ENCODE measurements at regions not wholly inside any gene's neighbourhood (a gene's known extent, or its start where the extent isn't known, plus 50 kb on each side); places are given as distances from the start of the nearest gene placed in this dataset.

GRCh38 chr20:7818477-7818876, 121.8 kb downstream of the HAO1 start:
- DNase-seq: no peak

GRCh38 chr20:7820897-7821296, 119.4 kb downstream of the HAO1 start:
- no peak for DNase-seq

DNA sequence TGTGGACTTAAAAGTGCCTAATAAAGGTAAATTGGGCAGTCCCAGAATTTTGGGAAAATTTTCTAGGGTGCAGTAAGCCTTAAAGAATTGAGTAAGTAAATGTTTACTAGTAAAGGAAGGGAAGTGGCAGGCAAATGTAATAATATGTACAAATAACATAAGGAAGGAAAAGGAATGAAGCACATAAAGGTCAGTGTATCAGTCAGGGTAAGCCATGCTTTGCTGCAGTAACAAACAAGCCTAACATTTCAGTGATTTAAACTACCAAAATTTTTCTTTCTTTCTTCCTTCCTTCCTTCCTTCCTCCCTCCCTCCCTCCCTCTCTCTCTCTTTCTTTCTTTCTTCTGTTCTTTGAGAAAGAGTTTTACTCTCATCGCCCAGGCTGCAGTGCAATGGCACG, 117.5 kb downstream of the HAO1 start:
- DNase-seq: no peak

GRCh38 chr20:7828437-7828836, 111.8 kb downstream of the HAO1 start:
- DNase-seq: no peak

GRCh38 chr20:7829031-7829430, 111.2 kb downstream of the HAO1 start:
- no peak for DNase-seq

GRCh38 chr20:7829776-7830175, 110.5 kb downstream of the HAO1 start:
- DNase-seq: no peak

Measured in CD4-positive, alpha-beta T cell treated with Interleukin-4 for 1 hour (primary cell).